ENCODE measurements at regions not wholly inside any gene's neighbourhood (a gene's known extent, or its start where the extent isn't known, plus 50 kb on each side); places are given as distances from the start of the nearest gene placed in this dataset.

GRCh38 chr21:38159355-38159754, 97.4 kb upstream of the KCNJ15 start:
- DNase-seq = peak; percentile 24

- DNase-seq = no peak
Observed at GRCh38 chr21:38165466-38166172, 91.2 kb upstream of the KCNJ15 start.

GRCh38 chr21:38166173-38166535, 90.6 kb upstream of the KCNJ15 start:
- no peak for DNase-seq

- DNase-seq = no peak
Observed at GRCh38 chr21:38167345-38167744, 89.4 kb upstream of the KCNJ15 start.

GRCh38 chr21:38170283-38170682, 86.5 kb upstream of the KCNJ15 start:
- no peak for DNase-seq

GRCh38 chr21:38170704-38171682, 85.8 kb upstream of the KCNJ15 start:
- no peak for DNase-seq

- no peak for DNase-seq
Observed at GRCh38 chr21:38171723-38172344, 85.0 kb upstream of the KCNJ15 start.

GRCh38 chr21:38173276-38174035, 83.3 kb upstream of the KCNJ15 start:
- no peak for DNase-seq

- DNase-seq = no peak
Observed at GRCh38 chr21:38175306-38175705, 81.5 kb upstream of the KCNJ15 start.

- DNase-seq = no peak
Observed at GRCh38 chr21:38177919-38178652, 78.7 kb upstream of the KCNJ15 start.

GRCh38 chr21:38178653-38179470, 77.9 kb upstream of the KCNJ15 start:
- no peak for DNase-seq

GRCh38 chr21:38179511-38179910, 77.3 kb upstream of the KCNJ15 start:
- no peak for DNase-seq

- DNase-seq = no peak
Observed at GRCh38 chr21:38181096-38181495, 75.7 kb upstream of the KCNJ15 start.

- no peak for DNase-seq
Observed at GRCh38 chr21:38182370-38182985, 74.3 kb upstream of the KCNJ15 start.

GRCh38 chr21:38183961-38184360, 72.8 kb upstream of the KCNJ15 start:
- no peak for DNase-seq

GRCh38 chr21:38186661-38187270, 70.0 kb upstream of the KCNJ15 start:
- no peak for DNase-seq

GRCh38 chr21:38188037-38188436, 68.8 kb upstream of the KCNJ15 start:
- DNase-seq = no peak

- DNase-seq = no peak
Observed at GRCh38 chr21:38196036-38196435, 60.8 kb upstream of the KCNJ15 start.

- DNase-seq = no peak
Observed at GRCh38 chr21:38202811-38203210, 54.0 kb upstream of the KCNJ15 start.

- no peak for DNase-seq
Observed at GRCh38 chr21:38203229-38203628, 53.6 kb upstream of the KCNJ15 start.
